ENCODE measurements at regions not wholly inside any gene's neighbourhood (a gene's known extent, or its start where the extent isn't known, plus 50 kb on each side); places are given as distances from the start of the nearest gene placed in this dataset.

GRCh38 chr3:117441851-117442250, 732.3 kb downstream of the TUSC7 start:
- TF ChIP-seq, protein P1, sequence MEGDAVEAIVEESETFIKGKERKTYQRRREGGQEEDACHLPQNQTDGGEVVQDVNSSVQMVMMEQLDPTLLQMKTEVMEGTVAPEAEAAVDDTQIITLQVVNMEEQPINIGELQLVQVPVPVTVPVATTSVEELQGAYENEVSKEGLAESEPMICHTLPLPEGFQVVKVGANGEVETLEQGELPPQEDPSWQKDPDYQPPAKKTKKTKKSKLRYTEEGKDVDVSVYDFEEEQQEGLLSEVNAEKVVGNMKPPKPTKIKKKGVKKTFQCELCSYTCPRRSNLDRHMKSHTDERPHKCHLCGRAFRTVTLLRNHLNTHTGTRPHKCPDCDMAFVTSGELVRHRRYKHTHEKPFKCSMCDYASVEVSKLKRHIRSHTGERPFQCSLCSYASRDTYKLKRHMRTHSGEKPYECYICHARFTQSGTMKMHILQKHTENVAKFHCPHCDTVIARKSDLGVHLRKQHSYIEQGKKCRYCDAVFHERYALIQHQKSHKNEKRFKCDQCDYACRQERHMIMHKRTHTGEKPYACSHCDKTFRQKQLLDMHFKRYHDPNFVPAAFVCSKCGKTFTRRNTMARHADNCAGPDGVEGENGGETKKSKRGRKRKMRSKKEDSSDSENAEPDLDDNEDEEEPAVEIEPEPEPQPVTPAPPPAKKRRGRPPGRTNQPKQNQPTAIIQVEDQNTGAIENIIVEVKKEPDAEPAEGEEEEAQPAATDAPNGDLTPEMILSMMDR (conservative IDR thresholded peaks at IDR 0.05; ENCODE audit: low read depth, low read length) = no peak
- TF ChIP-seq EZH2phosphoT487 (IDR thresholded peaks at IDR 0.05; ENCODE audit: borderline replicate concordance, low read length) = no peak

All from PC-3 (cell line).